ENCODE measurements at regions not wholly inside any gene's neighbourhood (a gene's known extent, or its start where the extent isn't known, plus 50 kb on each side); places are given as distances from the start of the nearest gene placed in this dataset.

GRCh38 chr3:116958291-116958690, 248.7 kb downstream of the TUSC7 start:
- Histone ChIP-seq H3K27ac (no peak overlapping the region), H3K36me3 (ENCODE audit: insufficient read depth in 1 of 2, low read depth in 1 of 2) (no peaks in the 10 kb centered on the region), H3K9me3 (no peaks in the 10 kb centered on the region), H3K4me1 (no peaks in the 10 kb centered on the region), H3K27me3 (ENCODE audit: insufficient read depth in 3 of 3, low read length in 2 of 3) (no peaks in the 10 kb centered on the region), H3K4me3 (no peak overlapping the region)
- no peak for TF ChIP-seq CTCF (IDR thresholded peaks at IDR 0.05)
- WGBS, 3 donors, result 41 to 59% (median 44%) methylated on average over 3 of the region's 3 CpGs
- intact Hi-C loops (cut with DNase I), result no loop called here
- ATAC-seq (no peak), DNase-seq (no peak)

- no peak for ATAC-seq
These were observed 251.5 kb downstream of the TUSC7 start for GRCh38 chr3:116961106-116961505.

GRCh38 chr3:116963802-116964201, 254.2 kb downstream of the TUSC7 start:
- ATAC-seq (no peak), DNase-seq (no peak)
- WGBS, 3 donors, result 74 to 79% (median 77%) methylated on average over 3 of the region's 3 CpGs
- intact Hi-C loops (cut with DNase I), result no loop called here
- H3K27ac ChIP-seq, result no peak overlapping the region
- no peaks in the 10 kb centered on the region for H3K36me3 ChIP-seq (ENCODE audit: insufficient read depth in 1 of 2, low read depth in 1 of 2)
- no peaks in the 10 kb centered on the region for H3K9me3 ChIP-seq
- no peak overlapping the region for H3K4me3 ChIP-seq
- H3K4me1 ChIP-seq, result no peaks in the 10 kb centered on the region
- no peaks in the 10 kb centered on the region for H3K27me3 ChIP-seq (ENCODE audit: insufficient read depth in 3 of 3, low read length in 2 of 3)
- no peak for TF ChIP-seq CTCF (IDR thresholded peaks at IDR 0.05)

More at GRCh38 chr3:116961106-116961505, 251.5 kb downstream of the TUSC7 start:
- no peak overlapping the region for H3K4me3 ChIP-seq
- intact Hi-C loops (cut with DNase I), result no loop called here
- H3K27ac ChIP-seq, result no peak overlapping the region
- no peak for DNase-seq
- no peak for TF ChIP-seq CTCF (IDR thresholded peaks at IDR 0.05)
- H3K4me1 ChIP-seq, result no peaks in the 10 kb centered on the region
- no peaks in the 10 kb centered on the region for H3K9me3 ChIP-seq
- no peaks in the 10 kb centered on the region for H3K27me3 ChIP-seq (ENCODE audit: insufficient read depth in 3 of 3, low read length in 2 of 3)
- WGBS, 3 donors, result 81 to 85% (median 81%) methylated on average over 4 of the region's 4 CpGs
- H3K36me3 ChIP-seq (ENCODE audit: insufficient read depth in 1 of 2, low read depth in 1 of 2), result no peaks in the 10 kb centered on the region

- TF ChIP-seq CTCF (IDR thresholded peaks at IDR 0.05), result no peak
- H3K27me3 ChIP-seq (ENCODE audit: insufficient read depth in 3 of 3, low read length in 2 of 3), result no peaks in the 10 kb centered on the region
- 63 to 76% (median 70%) methylated on average over 2 of the region's 2 CpGs for WGBS, 3 donors
- ATAC-seq, result no peak
- no peak overlapping the region for H3K4me3 ChIP-seq
- intact Hi-C loops (cut with DNase I), result no loop called here
- no peaks in the 10 kb centered on the region for H3K9me3 ChIP-seq
- H3K36me3 ChIP-seq (ENCODE audit: insufficient read depth in 1 of 2, low read depth in 1 of 2), result no peaks in the 10 kb centered on the region
- H3K27ac ChIP-seq, result no peak overlapping the region
- H3K4me1 ChIP-seq, result no peaks in the 10 kb centered on the region
- DNase-seq, result no peak
These were observed 257.1 kb downstream of the TUSC7 start for GRCh38 chr3:116966649-116967048.

GRCh38 chr3:116969135-116969534, 259.6 kb downstream of the TUSC7 start:
- intact Hi-C loops (cut with DNase I), result no loop called here
- Histone ChIP-seq H3K9me3 (no peaks in the 10 kb centered on the region), H3K4me3 (no peak overlapping the region), H3K4me1 (no peaks in the 10 kb centered on the region), H3K27ac (no peak overlapping the region), H3K36me3 (ENCODE audit: insufficient read depth in 1 of 2, low read depth in 1 of 2) (no peaks in the 10 kb centered on the region), H3K27me3 (ENCODE audit: insufficient read depth in 3 of 3, low read length in 2 of 3) (no peaks in the 10 kb centered on the region)
- TF ChIP-seq CTCF (IDR thresholded peaks at IDR 0.05), result no peak
- WGBS, 3 donors, result 70 to 75% (median 74%) methylated on average over 6 of the region's 6 CpGs
- no peak for DNase-seq
- no peak for ATAC-seq
